ENCODE measurements at regions not wholly inside any gene's neighbourhood (a gene's known extent, or its start where the extent isn't known, plus 50 kb on each side); places are given as distances from the start of the nearest gene placed in this dataset.

GRCh38 chr21:35203093-35203977 is 154.2 kb upstream of the RUNX1 start:
- Histone ChIP-seq H3K4me2 (ENCODE audit: low read depth, low read length) (no peak overlapping the region), H3K9ac (ENCODE audit: insufficient read depth, low read depth, low read length) (no peak overlapping the region), H3K4me1 (ENCODE audit: insufficient read depth, low read length) (peaks cover 14% of the 10 kb centered on the region), H3K27ac (ENCODE audit: extremely low read length, insufficient read depth, low read length) (no peak overlapping the region), H2AFZ (ENCODE audit: low read length) (no peak overlapping the region), H3K4me3 (replicated peaks in 1 of 3; ENCODE audit: insufficient read depth in 1 of 3, low read depth in 2 of 3, low read length in 3 of 3) (no peak overlapping the region), H4K20me1 (ENCODE audit: insufficient read depth, low read length) (no peaks in the 10 kb centered on the region), H3K27me3 (ENCODE audit: control insufficient read depth in 1 of 2, insufficient read depth in 2 of 2, low read length in 2 of 2) (peaks cover 0 to 23% of the 10 kb centered on the region in 2 experiments; a peak in 3 of 5 replicates), H3K9me3 (ENCODE audit: low read length) (no peaks in the 10 kb centered on the region), H3K36me3 (replicated peaks in 1 of 2; ENCODE audit: control insufficient read depth in 1 of 2, insufficient read depth in 2 of 2, low read length in 2 of 2) (no peaks in the 10 kb centered on the region), H3K79me2 (ENCODE audit: insufficient read depth, low read length) (no peaks in the 10 kb centered on the region)
- intact Hi-C loops (cut with micrococcal nuclease; ENCODE audit: unreplicated experiment), result no loop called here
- no peak for FAIRE-seq
- BruUV-seq (replicated peaks), result no TSS peak
- TF ChIP-seq ZNF777 (CRISPR knock-in tag; IDR thresholded peaks at IDR 0.05) (no peak), ETV5 (CRISPR knock-in tag; IDR thresholded peaks at IDR 0.05; ENCODE audit: borderline replicate concordance) (no peak)
- CTCF ChIA-PET (ENCODE audit: low intra/inter-chr PET ratio, low total read pairs), result no interaction called here
- in situ Hi-C loops (cut with HindIII; ENCODE audit: extremely low pct_ligation_motif_present, low pct_unique_long_range_greater_than_20kb), result no loop called here
- no peak for DNase-seq (ENCODE audit: low spot score)
- WGBS (ENCODE audit: low lambda C conversion rate), result 39% methylated on average over 11 of the region's 11 CpGs
- POLR2A ChIA-PET, result no interaction called here
- ATAC-seq, result no peak

- FAIRE-seq (no peak), ATAC-seq (no peak), DNase-seq (ENCODE audit: low spot score) (no peak)
- ChIA-PET POLR2A (no interaction called here), CTCF (ENCODE audit: low intra/inter-chr PET ratio, low total read pairs) (no interaction called here)
- Histone ChIP-seq H4K20me1 (ENCODE audit: insufficient read depth, low read length) (no peaks in the 10 kb centered on the region), H3K4me2 (ENCODE audit: low read depth, low read length) (no peak overlapping the region), H3K27me3 (ENCODE audit: control insufficient read depth in 1 of 2, insufficient read depth in 2 of 2, low read length in 2 of 2) (peaks cover 0 to 23% of the 10 kb centered on the region in 2 experiments; a peak in 3 of 5 replicates), H3K4me3 (replicated peaks in 1 of 3; ENCODE audit: insufficient read depth in 1 of 3, low read depth in 2 of 3, low read length in 3 of 3) (no peak overlapping the region), H3K4me1 (ENCODE audit: insufficient read depth, low read length) (peaks cover 14% of the 10 kb centered on the region), H3K79me2 (ENCODE audit: insufficient read depth, low read length) (no peaks in the 10 kb centered on the region), H3K9me3 (ENCODE audit: low read length) (no peaks in the 10 kb centered on the region), H3K36me3 (replicated peaks in 1 of 2; ENCODE audit: control insufficient read depth in 1 of 2, insufficient read depth in 2 of 2, low read length in 2 of 2) (no peaks in the 10 kb centered on the region), H2AFZ (ENCODE audit: low read length) (no peak overlapping the region), H3K27ac (ENCODE audit: extremely low read length, insufficient read depth, low read length) (no peak overlapping the region), H3K9ac (ENCODE audit: insufficient read depth, low read depth, low read length) (no peak overlapping the region)
- TF ChIP-seq E2F1 (CRISPR knock-in tag; IDR thresholded peaks at IDR 0.05) (no peak), ZXDC (CRISPR knock-in tag; IDR thresholded peaks at IDR 0.05) (no peak), ZNF512B (CRISPR knock-in tag; IDR thresholded peaks at IDR 0.05; ENCODE audit: borderline replicate concordance) (no peak), ZNF607 (CRISPR knock-in tag; IDR thresholded peaks at IDR 0.05; ENCODE audit: borderline replicate concordance) (no peak), SMAD9 (CRISPR knock-in tag; IDR thresholded peaks at IDR 0.05) (no peak), ZBTB2 (CRISPR knock-in tag; IDR thresholded peaks at IDR 0.05; ENCODE audit: low read depth) (no peak)
- in situ Hi-C loops (cut with HindIII; ENCODE audit: extremely low pct_ligation_motif_present, low pct_unique_long_range_greater_than_20kb) (no loop called here), intact Hi-C loops (cut with micrococcal nuclease; ENCODE audit: unreplicated experiment) (loop anchor here (1.0 kb wide), 1 partner anchor 9 kb away; no protein-coding TSS in a partner anchor)
- BruUV-seq (replicated peaks), result no TSS peak
These were observed 153.3 kb upstream of the RUNX1 start for GRCh38 chr21:35202431-35202830.

Measured in HepG2 (cell line).